Fibroblast of the conjunctiva (primary cell): ENCODE measurements at regions not wholly inside any gene's neighbourhood (a gene's known extent, or its start where the extent isn't known, plus 50 kb on each side); places are given as distances from the start of the nearest gene placed in this dataset.
A peak's percentile ranks its signal among the peaks of the same experiment; 100 is the strongest.
"Not testable (repeated sequence)": the region's sequence is repeated elsewhere in the genome, so short reads cannot be mapped to it uniquely, and the experiment has no call there.

ENCODE experiments used
- DNase-seq: peaks from one replicate; pipeline ENCODE4 v3.0.0-alpha.2; 2010; ENCODE audit warnings: low read depth

GRCh38 chr7:41466760-41467384, 236.0 kb downstream of the INHBA start:
- DNase-seq = no peak

DNA sequence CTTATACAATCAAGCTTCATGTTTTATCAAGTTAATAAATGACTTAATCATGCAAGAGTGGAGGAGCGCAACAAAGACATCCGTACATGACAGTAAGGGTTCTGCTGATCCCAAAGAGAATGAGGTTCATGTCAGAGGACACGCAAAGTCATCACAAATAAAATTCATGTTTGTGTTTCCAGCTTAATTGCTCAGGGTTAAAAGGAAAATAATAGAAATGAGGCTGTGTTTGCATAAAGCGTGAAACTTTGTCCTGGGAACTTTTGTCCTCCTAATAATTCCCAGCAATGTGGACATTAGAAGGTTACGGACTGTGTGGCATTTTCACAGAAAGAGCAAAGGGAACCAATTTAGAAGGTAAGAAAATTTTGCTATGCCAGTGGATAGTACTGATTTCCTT, 237.3 kb downstream of the INHBA start:
- DNase-seq = no peak

DNA sequence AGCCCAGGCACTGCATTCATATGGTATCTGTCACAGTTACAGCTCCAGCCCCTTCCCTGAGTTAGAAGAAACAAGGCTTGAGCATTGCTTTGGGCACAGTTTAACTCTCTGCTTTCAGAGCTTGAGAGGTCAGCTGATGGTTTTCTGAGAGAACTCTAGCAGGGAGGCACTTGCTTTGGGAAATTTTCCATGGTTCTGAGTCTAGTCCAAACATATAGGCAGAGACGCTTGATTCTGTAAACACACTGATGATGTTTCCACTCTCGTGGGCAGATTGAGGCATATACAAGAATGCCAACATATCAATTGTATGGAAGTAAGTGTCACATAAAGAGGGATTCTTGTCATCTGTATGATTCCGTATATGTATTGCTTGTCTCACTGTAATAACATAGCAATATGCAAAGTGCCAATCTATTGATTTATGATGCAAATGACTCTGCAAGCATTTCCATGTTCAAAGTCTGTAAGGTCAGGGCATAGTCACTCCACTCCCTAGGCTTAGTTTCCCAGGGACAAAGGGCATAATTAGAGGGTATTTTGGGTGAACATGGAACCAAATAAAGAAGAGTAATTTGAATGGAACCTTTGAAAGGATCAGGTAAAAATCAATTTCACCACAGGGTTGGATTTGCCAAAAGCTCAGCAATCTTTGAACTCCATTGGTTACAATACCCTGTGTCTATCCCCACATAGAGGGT, 239.0 kb downstream of the INHBA start:
- DNase-seq = no peak

GRCh38 chr7:41459623-41460261, 243.1 kb downstream of the INHBA start:
- no peak for DNase-seq

- no peak for DNase-seq
Observed at GRCh38 chr7:41459183-41459582, 243.7 kb downstream of the INHBA start.

DNA sequence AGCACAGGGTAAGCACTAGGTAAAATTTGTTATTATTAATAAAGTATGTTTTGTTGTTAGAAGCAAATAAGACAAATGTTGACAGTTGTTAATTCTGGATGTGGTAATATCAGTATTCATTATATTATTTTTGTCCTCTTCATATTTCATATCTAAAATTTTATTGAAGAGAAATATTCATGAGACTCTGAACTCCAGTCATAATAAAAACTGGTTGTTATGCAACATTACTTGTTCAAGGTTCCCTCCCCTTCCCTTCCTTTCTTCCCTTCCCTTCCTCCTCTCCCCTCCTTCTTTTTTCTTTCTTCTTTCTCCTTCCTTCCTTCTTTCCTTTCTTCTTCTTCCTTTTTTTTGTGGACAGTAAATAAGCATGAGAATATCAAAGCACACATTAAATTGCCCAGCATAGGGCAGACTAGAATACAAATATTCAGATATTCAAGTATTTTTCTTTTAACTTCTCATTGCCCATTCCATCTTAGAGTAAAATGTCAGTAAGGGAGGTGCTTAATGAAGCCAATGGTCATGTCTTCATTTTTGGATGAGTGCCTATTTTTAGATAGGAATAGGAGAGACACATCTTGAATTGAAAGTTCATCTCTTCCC, 245.0 kb downstream of the INHBA start:
- DNase-seq = no peak

GRCh38 chr7:41451826-41452225, 251.1 kb downstream of the INHBA start:
- no peak for DNase-seq

GRCh38 chr7:41449694-41450093, 253.2 kb downstream of the INHBA start:
- no peak for DNase-seq

DNA sequence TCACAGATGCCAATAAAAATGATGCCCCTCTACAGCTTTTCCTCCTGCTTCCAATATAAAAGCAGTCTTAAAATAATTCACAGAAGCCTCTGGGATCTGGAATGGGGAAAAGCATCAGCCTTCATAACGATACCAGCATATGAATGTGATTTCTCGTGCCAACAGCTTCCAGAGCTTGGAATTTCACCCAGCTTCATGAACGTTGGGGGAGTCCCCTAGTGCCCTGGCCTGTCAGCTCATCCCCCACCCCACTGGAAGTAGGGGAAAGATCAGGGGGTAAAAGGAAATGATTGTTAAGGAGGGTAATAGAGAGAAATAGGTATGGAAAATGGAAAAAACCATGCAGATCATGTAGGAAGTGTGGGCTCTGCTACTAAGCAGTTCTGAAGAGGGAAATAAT, 253.6 kb downstream of the INHBA start:
- DNase-seq = no peak

- peak; percentile 56 for DNase-seq
Observed at GRCh38 chr7:41448104-41448503, 254.8 kb downstream of the INHBA start.

DNA sequence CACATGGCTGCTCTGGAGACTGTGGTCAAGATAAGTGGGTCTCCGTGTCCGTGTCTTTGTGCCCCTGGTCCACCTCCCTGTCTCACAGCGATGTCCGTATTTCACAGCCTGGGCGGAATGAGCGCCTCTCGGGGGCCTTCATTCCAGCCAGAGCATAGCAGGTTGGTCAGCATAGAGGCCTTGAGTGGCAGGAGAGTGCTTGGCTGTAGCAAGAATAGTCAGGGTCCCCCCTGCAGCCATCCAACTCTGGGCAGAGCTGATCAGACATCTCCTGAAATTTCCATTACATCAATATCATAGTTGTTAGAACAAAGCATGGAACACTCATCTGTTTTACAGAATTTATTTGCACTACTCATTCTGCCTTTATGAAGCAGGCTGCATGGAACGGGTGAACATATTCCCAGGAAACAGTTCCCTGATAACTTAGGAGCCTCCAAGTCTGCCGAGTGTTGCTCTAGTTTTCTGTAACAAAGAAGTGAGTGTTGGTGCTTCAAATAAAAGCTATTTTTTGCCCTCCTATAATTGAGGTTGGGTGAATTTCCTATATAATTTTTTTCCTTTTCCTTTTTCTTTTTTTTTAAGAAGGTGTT, 255.3 kb downstream of the INHBA start:
- DNase-seq = no peak

- DNase-seq = no peak
Observed at GRCh38 chr7:41446606-41447449, 256.1 kb downstream of the INHBA start.

DNA sequence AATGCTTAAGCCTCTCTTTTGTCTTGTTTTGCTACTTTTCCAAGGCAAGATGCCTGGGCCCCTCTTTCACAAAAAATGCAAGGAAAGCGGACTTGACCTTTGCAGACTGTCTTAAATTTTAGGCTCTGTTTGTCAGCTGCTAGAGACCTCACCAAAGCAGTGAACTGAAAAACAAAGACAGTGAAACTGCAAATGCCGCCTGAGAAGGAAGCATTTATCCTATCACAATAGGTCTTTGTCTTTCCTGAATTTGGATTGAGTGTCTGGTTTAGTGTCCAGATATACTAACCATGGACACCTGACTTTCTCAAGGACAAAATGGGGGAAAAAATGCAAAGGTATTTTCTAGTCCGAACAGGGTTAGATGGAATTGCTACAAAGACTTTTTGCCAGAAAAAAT, 256.9 kb downstream of the INHBA start:
- DNase-seq = no peak

DNA sequence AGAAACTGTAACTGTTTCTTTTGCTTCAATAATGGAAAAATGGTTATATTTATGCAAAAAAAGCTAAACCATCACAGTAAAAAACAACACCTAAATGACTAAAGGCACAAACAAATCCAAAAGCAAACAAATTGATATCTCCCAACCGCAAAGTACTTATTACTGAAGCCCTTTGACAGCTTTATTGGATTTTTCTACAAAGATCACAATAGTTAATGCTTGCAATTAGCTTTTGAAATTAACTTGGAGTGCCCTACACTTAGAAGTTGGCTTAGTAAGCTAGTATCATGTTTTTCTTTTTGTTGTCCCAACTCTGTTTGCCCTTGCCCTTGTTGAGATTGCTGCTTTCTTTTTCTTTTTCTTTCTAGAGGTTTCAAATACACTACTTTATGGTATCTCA, 257.5 kb downstream of the INHBA start:
- no peak for DNase-seq

DNA sequence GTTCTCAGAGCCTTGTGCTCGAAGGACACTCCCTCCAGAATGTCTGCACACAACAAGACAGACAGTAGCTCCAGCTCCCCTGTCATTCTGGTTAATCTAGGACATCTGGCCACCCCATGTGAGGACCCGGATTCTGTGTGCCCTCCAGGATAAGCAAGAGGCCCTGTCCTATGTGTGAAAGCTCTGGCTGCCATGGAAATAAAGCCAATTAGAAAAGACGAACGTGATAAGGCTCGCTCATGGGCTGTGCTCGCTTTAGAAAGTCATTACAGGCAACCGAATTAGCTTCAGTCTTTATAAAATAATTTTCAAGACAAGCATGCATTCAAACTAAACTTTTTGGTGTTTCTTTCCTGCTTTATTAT, 263.4 kb downstream of the INHBA start:
- DNase-seq = no peak

GRCh38 chr7:41438705-41439514, 264.0 kb downstream of the INHBA start:
- no peak for DNase-seq

GRCh38 chr7:41437257-41438196, 265.4 kb downstream of the INHBA start:
- DNase-seq = no peak

GRCh38 chr7:41436139-41436538, 266.8 kb downstream of the INHBA start:
- no peak for DNase-seq

- not testable (repeated sequence) for DNase-seq
Observed at GRCh38 chr7:41435020-41435419, 267.9 kb downstream of the INHBA start.

- no peak for DNase-seq
Observed at GRCh38 chr7:41431671-41432070, 271.2 kb downstream of the INHBA start.
